GM18519 (cell line): ENCODE measurements at regions not wholly inside any gene's neighbourhood (a gene's known extent, or its start where the extent isn't known, plus 50 kb on each side); places are given as distances from the start of the nearest gene placed in this dataset.
"Not testable (repeated sequence)": the region's sequence is repeated elsewhere in the genome, so short reads cannot be mapped to it uniquely, and the experiment has no call there.

Experiments used
- ATAC-seq: cut with Tn5 transposase; IDR thresholded peaks from one replicate; pipeline ENCODE4 v1.9.1; 2021; ENCODE audit warnings: mild to moderate bottlenecking, moderate library complexity; ENCODE audit not compliant: unreplicated experiment, low FRiP score

DNA sequence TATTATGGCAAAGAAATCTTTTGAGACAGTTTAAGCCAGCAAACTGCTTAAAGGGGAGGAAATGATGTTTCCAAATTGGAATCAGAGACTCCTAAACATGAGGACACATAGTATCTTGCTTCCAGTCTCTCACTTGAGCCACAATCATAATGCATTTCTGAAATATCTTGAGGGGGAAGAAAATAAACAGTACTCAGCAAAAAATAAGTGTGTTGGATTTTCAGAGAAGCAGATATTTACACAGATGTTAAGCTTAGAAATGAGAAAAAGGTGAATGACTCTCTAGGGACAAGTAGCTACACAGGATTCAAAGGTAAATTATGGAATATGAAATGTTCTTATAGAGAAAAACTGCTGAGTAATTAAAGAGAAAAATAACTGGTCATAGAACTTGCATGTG lies 1583.6 kb downstream of the CDH8 start:
- no peak for ATAC-seq

DNA sequence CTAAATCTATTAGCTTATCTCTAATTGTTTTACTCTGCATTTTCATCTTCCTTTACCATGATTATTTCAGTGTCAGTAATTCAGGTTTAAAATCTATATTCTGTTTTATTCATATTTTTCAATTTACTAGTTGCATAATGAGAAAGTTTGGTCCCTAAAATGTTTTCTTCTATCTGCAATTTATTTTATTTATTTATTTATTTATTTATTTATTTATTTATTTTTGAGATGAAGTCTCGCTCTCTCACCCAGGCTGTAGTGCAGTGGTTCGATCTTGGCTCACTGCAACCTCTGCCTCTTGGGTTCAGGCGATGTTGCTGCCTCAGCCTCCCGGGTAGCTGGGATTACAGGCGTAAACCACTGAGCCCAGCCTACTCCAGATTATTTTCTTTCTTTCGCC lies 1597.3 kb downstream of the CDH8 start:
- no peak for ATAC-seq

DNA sequence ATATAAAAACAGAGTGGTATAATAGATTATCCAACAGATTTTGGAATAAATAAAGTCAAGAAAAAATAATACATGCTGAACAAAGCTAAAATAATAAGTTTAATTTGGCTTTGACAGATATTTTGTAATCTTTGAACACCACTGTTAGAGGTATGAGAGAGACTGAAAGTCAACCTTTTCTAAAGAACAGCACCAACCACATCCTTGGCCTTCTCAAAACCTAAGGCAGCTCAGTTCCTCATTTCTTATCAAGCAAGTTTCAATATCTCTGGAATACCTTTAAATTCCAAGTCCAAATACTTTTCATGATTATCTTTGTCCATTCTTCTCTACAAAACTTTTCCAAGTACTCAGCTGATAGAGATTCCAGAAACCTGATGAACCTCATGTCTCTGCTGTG lies 1603.8 kb downstream of the CDH8 start:
- ATAC-seq = no peak

DNA sequence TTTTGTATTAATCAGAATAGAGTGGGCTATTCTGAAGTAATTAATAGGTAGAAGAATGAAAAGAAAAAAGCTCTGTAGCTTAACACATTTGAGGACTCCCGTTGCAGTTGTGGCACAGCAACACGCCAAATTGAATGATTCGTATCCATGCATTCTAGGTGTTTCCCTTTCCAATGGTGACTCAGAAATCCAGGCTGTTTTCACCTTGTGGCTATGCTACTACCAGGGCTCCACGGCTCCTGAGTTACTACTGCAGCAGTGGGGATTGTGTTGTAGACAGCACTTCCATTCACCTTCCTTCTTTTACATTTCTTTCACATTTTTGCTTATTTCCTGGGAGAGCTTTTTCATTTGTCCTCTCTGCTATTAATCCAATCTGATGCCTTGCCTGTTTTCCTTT lies 1616.4 kb downstream of the CDH8 start:
- no peak for ATAC-seq

- no peak for ATAC-seq
Observed at GRCh38 chr16:60414613-60415012, 1621.6 kb downstream of the CDH8 start.

GRCh38 chr16:60413969-60414368 lies 1622.3 kb downstream of the CDH8 start:
- no peak for ATAC-seq

DNA sequence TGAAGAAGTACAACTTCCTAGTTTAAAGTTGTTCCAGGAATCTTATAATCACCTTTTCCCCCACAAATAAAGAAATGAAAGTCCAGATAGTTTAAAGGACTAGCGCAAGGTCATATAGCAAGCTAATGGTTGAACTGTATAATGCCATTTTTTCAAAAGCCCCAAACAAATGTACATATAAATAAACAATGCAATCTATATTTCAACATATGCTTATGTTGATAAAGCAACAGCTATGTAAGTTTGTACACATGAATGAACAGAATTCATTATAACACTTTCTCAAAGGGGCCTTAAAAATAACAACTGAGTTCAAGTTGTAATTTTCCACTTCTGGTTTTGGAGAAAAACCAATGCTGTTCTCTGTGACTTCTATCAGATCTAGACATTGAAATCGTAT lies 1628.6 kb downstream of the CDH8 start:
- no peak for ATAC-seq

- ATAC-seq = no peak
Observed at GRCh38 chr16:60407034-60407433, 1629.2 kb downstream of the CDH8 start.

DNA sequence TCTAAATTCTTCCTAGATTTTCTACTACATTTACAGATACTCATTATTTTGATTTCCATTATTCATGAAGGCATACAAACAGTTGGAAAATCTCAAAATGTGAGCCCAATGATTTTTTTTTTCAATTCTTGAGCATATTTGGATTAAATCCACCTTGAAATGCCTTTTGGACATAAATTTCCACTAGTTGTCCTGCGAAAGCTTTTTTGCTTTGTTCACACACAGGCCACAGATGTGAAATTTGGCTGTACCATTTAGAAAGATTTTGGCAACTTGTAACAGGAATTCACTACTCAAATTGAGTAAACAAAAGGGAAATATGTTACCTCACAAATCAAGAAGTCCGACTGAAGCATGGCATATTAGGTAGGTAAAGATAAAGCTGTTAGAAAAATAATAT lies 1631.0 kb downstream of the CDH8 start:
- ATAC-seq = no peak

DNA sequence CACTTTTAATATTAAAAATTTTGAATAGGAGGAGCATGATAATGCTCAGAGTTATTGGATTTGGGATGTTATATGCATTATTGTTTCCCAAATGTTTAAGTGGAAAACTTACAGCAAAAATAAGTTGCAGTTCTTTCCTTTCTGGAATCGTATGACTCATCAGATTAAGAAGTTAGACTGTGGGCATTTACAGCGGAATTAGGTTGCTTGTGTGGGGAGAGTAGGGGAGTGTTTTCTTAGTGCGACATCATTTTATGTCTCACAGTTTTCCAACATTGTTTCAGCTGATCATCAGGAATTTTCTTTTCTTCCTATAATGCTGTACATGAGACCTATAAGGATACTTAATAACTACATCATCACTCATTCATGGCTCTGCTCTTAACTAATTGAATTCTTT lies 1631.8 kb downstream of the CDH8 start:
- ATAC-seq = no peak

DNA sequence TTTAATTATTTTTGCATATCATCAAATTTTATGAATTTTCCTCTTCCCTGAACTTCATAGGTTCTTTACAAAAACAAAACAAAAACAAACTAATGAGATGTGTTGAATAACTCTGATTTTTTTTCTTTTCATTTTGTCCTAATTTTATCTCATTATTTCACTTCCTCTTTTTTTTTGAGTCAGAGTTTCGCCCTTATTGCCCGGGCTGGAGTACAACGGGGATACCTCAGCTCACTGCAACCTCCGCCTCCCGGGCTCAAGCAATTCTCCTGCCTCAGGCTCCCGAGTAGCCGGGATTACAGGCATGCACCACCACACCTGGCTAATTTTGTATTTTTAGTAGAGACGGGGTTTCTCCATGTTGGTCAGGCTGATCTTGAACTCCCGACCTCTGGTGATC lies 1633.3 kb downstream of the CDH8 start:
- peak; percentile 77 for ATAC-seq

GRCh38 chr16:60392380-60392779 lies 1643.9 kb downstream of the CDH8 start:
- ATAC-seq = no peak

DNA sequence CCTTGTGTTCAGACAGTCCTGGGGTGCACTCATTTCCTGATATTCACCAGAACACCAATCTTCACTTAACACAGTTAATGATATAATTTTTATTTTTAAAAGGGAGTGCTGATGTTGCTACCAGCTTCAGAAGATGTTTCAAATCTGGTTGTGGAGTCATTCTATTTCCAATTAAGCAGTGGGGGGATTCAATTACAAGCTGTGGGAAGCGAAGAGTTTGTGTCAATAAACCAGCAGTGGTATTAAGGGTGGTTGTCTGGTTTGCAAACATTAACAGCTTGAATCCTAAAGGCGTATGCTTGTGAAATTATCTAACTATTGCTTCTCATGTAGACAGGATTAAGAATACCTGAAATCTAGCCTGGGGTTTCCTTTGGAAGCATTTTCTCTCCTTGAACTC lies 1637.5 kb upstream of the GOT2 start:
- ATAC-seq = no peak

GRCh38 chr16:60367739-60368138 lies 1633.6 kb upstream of the GOT2 start:
- ATAC-seq = no peak

- ATAC-seq = no peak
Observed at GRCh38 chr16:60363566-60363965, 1629.5 kb upstream of the GOT2 start.

- ATAC-seq = not testable (repeated sequence)
Observed at GRCh38 chr16:60359866-60360265, 1625.8 kb upstream of the GOT2 start.

- ATAC-seq = not testable (repeated sequence)
Observed at GRCh38 chr16:60359412-60359811, 1625.3 kb upstream of the GOT2 start.

- ATAC-seq = not testable (repeated sequence)
Observed at GRCh38 chr16:60357876-60358522, 1623.9 kb upstream of the GOT2 start.

DNA sequence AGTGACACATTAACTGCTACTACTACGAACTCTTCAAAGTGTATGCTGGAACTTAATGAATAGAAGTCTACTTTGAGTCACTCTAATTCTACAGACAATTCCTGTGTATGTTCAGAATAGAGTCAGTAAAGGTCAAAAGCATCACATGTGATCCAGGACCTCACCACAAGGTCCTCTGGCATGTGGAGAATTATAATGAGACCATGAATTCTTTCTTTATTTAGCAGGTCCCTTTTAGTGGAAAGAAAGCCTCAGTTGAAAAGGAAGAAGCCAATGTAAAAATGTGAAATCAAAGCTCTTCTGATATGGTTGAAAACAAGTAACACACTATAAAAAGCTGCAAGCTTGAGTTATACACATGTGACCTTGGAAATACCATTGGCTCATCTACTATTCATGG lies 1612.1 kb upstream of the GOT2 start:
- ATAC-seq = no peak

GRCh38 chr16:60337671-60338070 lies 1603.6 kb upstream of the GOT2 start:
- ATAC-seq = no peak

DNA sequence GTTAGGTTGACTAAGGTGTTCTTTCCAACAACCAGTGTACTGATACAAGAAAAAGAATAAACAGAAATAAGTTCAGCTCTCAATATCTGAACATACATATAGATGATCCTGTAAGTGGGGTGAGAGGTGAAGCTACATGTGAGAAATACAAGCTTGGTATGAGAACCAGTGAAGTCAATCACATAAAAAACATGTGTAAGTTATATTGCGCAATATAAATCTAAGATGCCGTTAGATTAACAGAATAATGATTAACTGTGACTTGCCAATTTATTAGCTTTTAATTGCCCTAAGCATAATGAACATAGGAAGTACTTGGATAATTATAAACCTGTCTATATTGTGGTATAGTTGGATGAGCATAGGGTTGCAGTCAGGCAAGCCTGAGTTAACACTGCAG lies 1597.1 kb upstream of the GOT2 start:
- ATAC-seq = no peak

- ATAC-seq = no peak
Observed at GRCh38 chr16:60329108-60329507, 1595.0 kb upstream of the GOT2 start.

DNA sequence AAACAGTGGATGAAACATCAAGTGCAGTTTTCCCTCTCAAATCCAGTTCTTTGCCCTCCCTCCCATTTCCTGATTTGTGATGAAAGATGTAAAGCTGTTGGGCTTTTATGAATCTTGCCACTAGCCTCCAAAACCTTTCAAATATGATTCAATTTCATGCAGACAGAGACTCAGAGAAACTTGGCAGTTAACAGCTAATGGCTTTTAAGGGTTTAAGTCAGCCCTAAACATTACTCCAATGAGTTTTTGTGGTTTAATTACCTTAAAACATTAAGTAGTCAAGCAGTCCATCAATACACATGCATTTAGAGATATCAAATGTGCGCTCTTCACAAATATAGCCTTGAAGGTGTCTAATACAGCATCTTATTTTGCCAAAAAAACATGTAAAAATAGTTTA lies 1594.0 kb upstream of the GOT2 start:
- ATAC-seq = no peak
